Liver (tissue), 8 donors: ENCODE measurements at regions not wholly inside any gene's neighbourhood (a gene's known extent, or its start where the extent isn't known, plus 50 kb on each side); places are given as distances from the start of the nearest gene placed in this dataset.

Experiments used
- DNase-seq: peaks from one replicate; pipeline ENCODE4 v3.0.0-alpha.2; 2017; ENCODE audit warnings: low spot score
- H3K27ac ChIP-seq, 2 donors: one replicate each; pipeline ENCODE4 v1.7.0; 2013; ENCODE audit warnings: inconsistent platforms in 2 of 2, low read length in 2 of 2, control low read depth in 1 of 2, low read depth in 1 of 2, mild to moderate bottlenecking in 1 of 2
- H3K27me3 ChIP-seq, 4 donors: one replicate each; pipeline versions ENCODE4 v1.6.1 to v1.7.0; 2013; ENCODE audit warnings: low read length in 3 of 4, inconsistent platforms in 1 of 4, mild to moderate bottlenecking in 1 of 4, moderate library complexity in 1 of 4; ENCODE audit not compliant: control insufficient read depth in 4 of 4, insufficient read depth in 4 of 4
- H3K36me3 ChIP-seq, 4 donors: one replicate each; pipeline versions ENCODE4 v1.6.1 to v1.7.0; 2013; ENCODE audit warnings: low read length in 3 of 4, mild to moderate bottlenecking in 3 of 4, low read depth in 1 of 4, moderate library complexity in 1 of 4; ENCODE audit not compliant: control insufficient read depth in 4 of 4, insufficient read depth in 3 of 4
- H3K4me1 ChIP-seq, 4 donors: one replicate each; pipeline versions ENCODE4 v1.6.1 to v1.7.0; 2013; ENCODE audit warnings: low read length in 3 of 4, mild to moderate bottlenecking in 3 of 4, moderate library complexity in 1 of 4; ENCODE audit not compliant: control insufficient read depth in 4 of 4, insufficient read depth in 4 of 4
- H3K4me3 ChIP-seq, 3 donors: one replicate each; pipeline versions ENCODE4 v1.6.1 to v1.7.0; 2013; ENCODE audit warnings: low read length in 3 of 3, control low read depth in 1 of 3, low read depth in 1 of 3, mild to moderate bottlenecking in 1 of 3
- H3K9ac ChIP-seq, 2 donors: one replicate each; pipeline ENCODE4 v1.7.0; 2013; ENCODE audit warnings: low read length in 2 of 2, mild to moderate bottlenecking in 2 of 2, moderate library complexity in 2 of 2, control low read depth in 1 of 2, low read depth in 1 of 2
- H3K9me3 ChIP-seq, 4 donors: one replicate each; pipeline versions ENCODE4 v1.6.1 to v1.7.0; 2013; ENCODE audit warnings: low read length in 3 of 4; ENCODE audit not compliant: control insufficient read depth in 4 of 4
- CTCF ChIP-seq: fragments of 150-350 bp; IDR thresholded peaks from 2 replicates; pipeline ENCODE4 v1.5.1; 2017; ENCODE audit warnings: improper control_type of control experiment, low read depth, low read length; ENCODE audit not compliant: missing input control
- EGR1 ChIP-seq, 2 donors: IDR thresholded peaks; 2 replicates each; pipeline ENCODE4 v1.6.1; 2016 to 2018; ENCODE audit warnings: antibody characterized with exemption in 2 of 2, low read depth in 2 of 2
- HNF4A ChIP-seq, 2 donors: conservative IDR thresholded peaks; 2 replicates each; pipeline ENCODE4 v1.6.1; 2016; ENCODE audit warnings: antibody characterized with exemption in 2 of 2, mild to moderate bottlenecking in 2 of 2
- JUND ChIP-seq, 2 donors: IDR thresholded peaks; 2 replicates each; pipeline ENCODE4 v1.6.1; 2016; ENCODE audit warnings: antibody characterized with exemption in 2 of 2
- MAX ChIP-seq: IDR thresholded peaks from 2 replicates; pipeline ENCODE4 v1.6.1; 2016; ENCODE audit warnings: antibody characterized with exemption
- NR2F2 ChIP-seq: IDR thresholded peaks from 2 replicates; pipeline ENCODE4 v1.6.1; 2016; ENCODE audit warnings: antibody characterized with exemption
- REST ChIP-seq: IDR thresholded peaks from 2 replicates; pipeline ENCODE4 v1.6.1; 2016; ENCODE audit warnings: antibody characterized with exemption, mild to moderate bottlenecking
- SP1 ChIP-seq: IDR thresholded peaks from 2 replicates; pipeline ENCODE4 v1.6.1; 2018; ENCODE audit warnings: antibody characterized with exemption, mild to moderate bottlenecking
- TAF1 ChIP-seq: conservative IDR thresholded peaks from 2 replicates; pipeline ENCODE4 v1.6.1; 2016; ENCODE audit warnings: antibody characterized with exemption, mild to moderate bottlenecking
- YY1 ChIP-seq: IDR thresholded peaks from 2 replicates; pipeline ENCODE4 v1.6.1; 2016; ENCODE audit warnings: antibody characterized with exemption, mild to moderate bottlenecking
- ZBTB33 ChIP-seq: IDR thresholded peaks from 2 replicates; pipeline ENCODE4 v1.6.1; 2016; ENCODE audit warnings: antibody characterized with exemption
- WGBS: extraction: QIAGEN DNeasy Blood & Tissue Kit; methylation state at CpG from one replicate; pipeline ENCODE4 v1.1.7; 2013; 5-methylcytosine and 5-hydroxymethylcytosine counted together
- donor health status: healthy.
- donor health status: healthy.
- donor health status: healthy.
- donor health status: healthy.
- donor health status: healthy.

- no peak for TF ChIP-seq TAF1
- TF ChIP-seq JUND (IDR thresholded peaks at IDR 0.05), result no peak
- no peak for TF ChIP-seq MAX
- no peak for TF ChIP-seq NR2F2
- TF ChIP-seq ZBTB33, result no peak
- no peak for TF ChIP-seq SP1
- TF ChIP-seq REST, result no peak
- no peak for TF ChIP-seq HNF4A (conservative IDR thresholded peaks at IDR 0.05)
- TF ChIP-seq YY1, result no peak
- no peak overlapping the region for H3K4me3 ChIP-seq
- no peak for DNase-seq
- no peak overlapping the region for H3K27ac ChIP-seq
- no peaks in the 10 kb centered on the region for H3K36me3 ChIP-seq
- H3K4me1 ChIP-seq, result no peaks in the 10 kb centered on the region
- H3K9me3 ChIP-seq, result no peaks in the 10 kb centered on the region
- no peak overlapping the region for H3K9ac ChIP-seq
- H3K27me3 ChIP-seq, result no peaks in the 10 kb centered on the region
- 49% methylated on average over 4 of the region's 4 CpGs for WGBS
Measured at GRCh38 chr19:28326746-28327145, 886.2 kb downstream of the UQCRFS1 start.

- DNase-seq, result no peak
- H3K4me1 ChIP-seq, result no peaks in the 10 kb centered on the region
- 40% methylated on average over 5 of the region's 5 CpGs for WGBS
- no peaks in the 10 kb centered on the region for H3K27me3 ChIP-seq
- no peaks in the 10 kb centered on the region for H3K9me3 ChIP-seq
- no peaks in the 10 kb centered on the region for H3K36me3 ChIP-seq
- no peak overlapping the region for H3K9ac ChIP-seq
- no peak overlapping the region for H3K4me3 ChIP-seq
- no peak for TF ChIP-seq CTCF
- TF ChIP-seq SP1, result no peak
- no peak for TF ChIP-seq EGR1 (IDR thresholded peaks at IDR 0.05; ENCODE audit: low read depth in 2 of 2)
- no peak for TF ChIP-seq NR2F2
- H3K27ac ChIP-seq, result no peak overlapping the region
Measured at GRCh38 chr19:28324275-28325060, 888.5 kb downstream of the UQCRFS1 start.
